ENCODE measurements at regions not wholly inside any gene's neighbourhood (a gene's known extent, or its start where the extent isn't known, plus 50 kb on each side); places are given as distances from the start of the nearest gene placed in this dataset.

DNA sequence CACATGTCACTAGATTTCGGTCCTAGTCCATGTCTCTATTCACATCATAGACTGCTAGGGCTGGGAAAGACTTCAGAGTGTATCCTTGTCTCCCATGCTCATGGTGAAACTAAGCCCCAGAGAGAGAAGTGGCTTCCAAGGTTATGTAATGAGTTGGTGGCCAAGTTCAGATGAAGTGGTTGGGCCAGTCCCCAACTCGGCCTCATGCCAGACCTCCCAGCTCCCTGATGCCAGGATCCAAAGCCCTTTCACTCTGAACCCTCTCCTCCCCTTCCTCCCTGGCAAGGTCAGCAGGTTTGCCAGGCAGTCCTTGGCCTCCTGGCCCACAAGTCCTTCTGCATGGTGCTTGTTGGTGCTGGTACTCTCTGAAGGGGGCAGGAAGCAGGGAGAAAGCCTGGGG lies 189.7 kb downstream of the AXIN2 start (continued):
- TF ChIP-seq ZNF462 (CRISPR knock-in tag; IDR thresholded peaks at IDR 0.05) (no peak), ZNF331 (CRISPR knock-in tag; IDR thresholded peaks at IDR 0.05; ENCODE audit: low read depth) (no peak), EZH2 (IDR thresholded peaks at IDR 0.05; ENCODE audit: low read depth, unreplicated experiment) (no peak)

GRCh38 chr17:65370669-65371131 lies 190.7 kb downstream of the AXIN2 start:
- H3K27ac Mint-ChIP-seq, result no peak overlapping the region
- H3K27ac ChIP-seq (ENCODE audit: low read depth), result no peak overlapping the region
- peaks cover 6% of the 10 kb centered on the region for H3K27me3 Mint-ChIP-seq (ENCODE audit: insufficient read depth, low read depth, poor library complexity)
- H4K20me1 ChIP-seq (replicated peaks; ENCODE audit: insufficient read depth), result no peaks in the 10 kb centered on the region
- ATAC-seq, result 0 out of 3 replicates have a peak, but pooled peaks have one; percentile 28
- no peak overlapping the region for H3K4me3 Mint-ChIP-seq
- peak; percentile 6 for DNase-seq (ENCODE audit: low spot score)
- H3K36me3 ChIP-seq (ENCODE audit: insufficient read depth), result no peaks in the 10 kb centered on the region
- H2AFZ ChIP-seq, result peak overlapping the region; percentile 74; the same call in 1 of the 2 replicates
- H3K4me1 Mint-ChIP-seq, result peaks cover 2% of the 10 kb centered on the region; the same call in 1 of the 3 replicates
- no peaks in the 10 kb centered on the region for H3K9me2 ChIP-seq (ENCODE audit: insufficient read depth)
- no peaks in the 10 kb centered on the region for H3K36me3 Mint-ChIP-seq (ENCODE audit: low read depth)
- no peak overlapping the region for H3K4me2 ChIP-seq
- H3K4me3 ChIP-seq, result no peak overlapping the region
- H3K9me3 Mint-ChIP-seq, result no peaks in the 10 kb centered on the region; the same call in 2 of the 3 replicates
- no peaks in the 10 kb centered on the region for H3K79me2 ChIP-seq (replicated peaks; ENCODE audit: insufficient read depth)
- H3K4me1 ChIP-seq (ENCODE audit: insufficient read depth), result no peaks in the 10 kb centered on the region
- H3K27me3 ChIP-seq (ENCODE audit: insufficient read depth), result no peaks in the 10 kb centered on the region
- H3F3A ChIP-seq (replicated peaks; ENCODE audit: low read depth), result no peaks in the 10 kb centered on the region
- TF ChIP-seq ZNF462 (CRISPR knock-in tag; IDR thresholded peaks at IDR 0.05), result no peak
- no peak for TF ChIP-seq EZH2phosphoT487 (IDR thresholded peaks at IDR 0.05; ENCODE audit: unreplicated experiment)
- no peak for TF ChIP-seq ZNF331 (CRISPR knock-in tag; IDR thresholded peaks at IDR 0.05; ENCODE audit: low read depth)
- TF ChIP-seq, protein P1, sequence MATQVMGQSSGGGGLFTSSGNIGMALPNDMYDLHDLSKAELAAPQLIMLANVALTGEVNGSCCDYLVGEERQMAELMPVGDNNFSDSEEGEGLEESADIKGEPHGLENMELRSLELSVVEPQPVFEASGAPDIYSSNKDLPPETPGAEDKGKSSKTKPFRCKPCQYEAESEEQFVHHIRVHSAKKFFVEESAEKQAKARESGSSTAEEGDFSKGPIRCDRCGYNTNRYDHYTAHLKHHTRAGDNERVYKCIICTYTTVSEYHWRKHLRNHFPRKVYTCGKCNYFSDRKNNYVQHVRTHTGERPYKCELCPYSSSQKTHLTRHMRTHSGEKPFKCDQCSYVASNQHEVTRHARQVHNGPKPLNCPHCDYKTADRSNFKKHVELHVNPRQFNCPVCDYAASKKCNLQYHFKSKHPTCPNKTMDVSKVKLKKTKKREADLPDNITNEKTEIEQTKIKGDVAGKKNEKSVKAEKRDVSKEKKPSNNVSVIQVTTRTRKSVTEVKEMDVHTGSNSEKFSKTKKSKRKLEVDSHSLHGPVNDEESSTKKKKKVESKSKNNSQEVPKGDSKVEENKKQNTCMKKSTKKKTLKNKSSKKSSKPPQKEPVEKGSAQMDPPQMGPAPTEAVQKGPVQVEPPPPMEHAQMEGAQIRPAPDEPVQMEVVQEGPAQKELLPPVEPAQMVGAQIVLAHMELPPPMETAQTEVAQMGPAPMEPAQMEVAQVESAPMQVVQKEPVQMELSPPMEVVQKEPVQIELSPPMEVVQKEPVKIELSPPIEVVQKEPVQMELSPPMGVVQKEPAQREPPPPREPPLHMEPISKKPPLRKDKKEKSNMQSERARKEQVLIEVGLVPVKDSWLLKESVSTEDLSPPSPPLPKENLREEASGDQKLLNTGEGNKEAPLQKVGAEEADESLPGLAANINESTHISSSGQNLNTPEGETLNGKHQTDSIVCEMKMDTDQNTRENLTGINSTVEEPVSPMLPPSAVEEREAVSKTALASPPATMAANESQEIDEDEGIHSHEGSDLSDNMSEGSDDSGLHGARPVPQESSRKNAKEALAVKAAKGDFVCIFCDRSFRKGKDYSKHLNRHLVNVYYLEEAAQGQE (IDR thresholded peaks at IDR 0.05; ENCODE audit: unreplicated experiment), result no peak
